ENCODE measurements at regions not wholly inside any gene's neighbourhood (a gene's known extent, or its start where the extent isn't known, plus 50 kb on each side); places are given as distances from the start of the nearest gene placed in this dataset.

- H3K27me3 ChIP-seq (replicated peaks; ENCODE audit: insufficient read depth, low read depth, low read length, poor library complexity) = no peaks in the 10 kb centered on the region
- peak; percentile 46 for DNase-seq (ENCODE audit: low spot score)
- H3K27ac ChIP-seq (ENCODE audit: low read depth, low read length, poor library complexity, severe bottlenecking) = no peak overlapping the region
- POLR2A ChIA-PET (ENCODE audit: low non-redundant PET) = no interaction called here
- H3K36me3 ChIP-seq (ENCODE audit: insufficient read depth, low read length, poor library complexity, severe bottlenecking) = no peaks in the 10 kb centered on the region
- BruUV-seq (replicated peaks) = no TSS peak
- intact Hi-C loops (cut with micrococcal nuclease; ENCODE audit: unreplicated experiment) = no loop called here
- no peak overlapping the region for H3K4me3 ChIP-seq (ENCODE audit: low read depth, low read length, poor library complexity, severe bottlenecking)
- no peaks in the 10 kb centered on the region for H3K4me1 ChIP-seq (ENCODE audit: insufficient read depth, low read length, poor library complexity, severe bottlenecking)
- TF ChIP-seq, protein P1, sequence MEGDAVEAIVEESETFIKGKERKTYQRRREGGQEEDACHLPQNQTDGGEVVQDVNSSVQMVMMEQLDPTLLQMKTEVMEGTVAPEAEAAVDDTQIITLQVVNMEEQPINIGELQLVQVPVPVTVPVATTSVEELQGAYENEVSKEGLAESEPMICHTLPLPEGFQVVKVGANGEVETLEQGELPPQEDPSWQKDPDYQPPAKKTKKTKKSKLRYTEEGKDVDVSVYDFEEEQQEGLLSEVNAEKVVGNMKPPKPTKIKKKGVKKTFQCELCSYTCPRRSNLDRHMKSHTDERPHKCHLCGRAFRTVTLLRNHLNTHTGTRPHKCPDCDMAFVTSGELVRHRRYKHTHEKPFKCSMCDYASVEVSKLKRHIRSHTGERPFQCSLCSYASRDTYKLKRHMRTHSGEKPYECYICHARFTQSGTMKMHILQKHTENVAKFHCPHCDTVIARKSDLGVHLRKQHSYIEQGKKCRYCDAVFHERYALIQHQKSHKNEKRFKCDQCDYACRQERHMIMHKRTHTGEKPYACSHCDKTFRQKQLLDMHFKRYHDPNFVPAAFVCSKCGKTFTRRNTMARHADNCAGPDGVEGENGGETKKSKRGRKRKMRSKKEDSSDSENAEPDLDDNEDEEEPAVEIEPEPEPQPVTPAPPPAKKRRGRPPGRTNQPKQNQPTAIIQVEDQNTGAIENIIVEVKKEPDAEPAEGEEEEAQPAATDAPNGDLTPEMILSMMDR (conservative IDR thresholded peaks at IDR 0.05; ENCODE audit: low read depth, low read length) = no peak
- CTCF ChIA-PET = no interaction called here
- no peaks in the 10 kb centered on the region for H3K9me3 ChIP-seq (ENCODE audit: low read depth, low read length, poor library complexity, severe bottlenecking)
Measured at GRCh38 chr5:111853748-111854147, 96.8 kb upstream of the NREP start.

DNA sequence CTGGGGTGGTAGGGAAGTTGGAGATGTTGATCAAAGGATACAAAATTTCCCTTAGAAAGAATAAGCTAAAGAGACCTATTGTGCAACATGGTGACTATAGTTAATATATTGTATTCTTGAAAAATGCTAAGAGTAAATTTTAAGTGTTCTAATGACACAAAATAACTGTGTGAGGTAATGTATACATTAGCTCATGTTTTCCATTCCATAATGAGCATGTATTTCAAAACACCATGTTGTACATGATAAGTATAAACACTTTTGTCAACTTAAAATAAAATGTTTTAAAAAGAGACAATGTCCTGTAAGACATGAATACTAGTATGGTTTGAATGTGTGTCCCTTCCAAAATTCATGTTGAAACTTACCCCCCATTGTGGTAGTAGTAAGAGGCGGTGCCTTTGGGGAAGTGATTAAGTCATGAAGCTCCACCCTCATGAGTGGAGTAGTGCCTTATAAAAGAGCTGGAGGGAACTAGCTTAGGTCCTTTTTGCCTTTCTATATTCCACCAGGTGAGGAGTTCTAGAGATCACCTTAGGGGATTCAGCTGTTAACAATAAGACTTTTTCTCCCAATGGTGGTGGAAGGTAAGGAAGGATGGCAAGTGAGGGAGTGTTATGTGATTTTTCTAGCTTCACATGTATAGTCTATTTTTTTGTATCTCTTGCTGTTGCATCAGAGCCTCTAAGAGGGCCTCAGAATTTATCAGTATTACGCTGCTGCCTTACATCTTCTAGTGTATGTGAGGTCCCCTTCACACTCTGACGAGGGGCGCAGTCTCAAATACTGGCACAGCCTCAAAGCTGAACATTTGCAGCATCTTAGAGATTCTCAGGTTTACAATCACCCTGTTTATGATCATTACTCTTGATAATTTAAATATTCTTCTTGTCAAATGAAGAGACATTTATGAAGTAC lies 94.9 kb upstream of the NREP start:
- no peaks in the 10 kb centered on the region for H3K4me1 ChIP-seq (ENCODE audit: insufficient read depth, low read length, poor library complexity, severe bottlenecking)
- CTCF ChIA-PET = no interaction called here
- H3K4me3 ChIP-seq (ENCODE audit: low read depth, low read length, poor library complexity, severe bottlenecking) = no peak overlapping the region
- no peak overlapping the region for H3K27ac ChIP-seq (ENCODE audit: low read depth, low read length, poor library complexity, severe bottlenecking)
- POLR2A ChIA-PET (ENCODE audit: low non-redundant PET) = no interaction called here
- DNase-seq (ENCODE audit: low spot score) = no peak
- intact Hi-C loops (cut with micrococcal nuclease; ENCODE audit: unreplicated experiment) = no loop called here
- BruUV-seq (replicated peaks) = no TSS peak
- H3K36me3 ChIP-seq (ENCODE audit: insufficient read depth, low read length, poor library complexity, severe bottlenecking) = no peaks in the 10 kb centered on the region
- no peaks in the 10 kb centered on the region for H3K9me3 ChIP-seq (ENCODE audit: low read depth, low read length, poor library complexity, severe bottlenecking)
- H3K27me3 ChIP-seq (replicated peaks; ENCODE audit: insufficient read depth, low read depth, low read length, poor library complexity) = no peaks in the 10 kb centered on the region
- TF ChIP-seq EZH2 (IDR thresholded peaks at IDR 0.05; ENCODE audit: borderline replicate concordance, low read depth, low read length, poor library complexity, severe bottlenecking) = no peak
- TF ChIP-seq, protein P1 (conservative IDR thresholded peaks at IDR 0.05; ENCODE audit: low read depth, low read length) = no peak

GRCh38 chr5:111848476-111848875 lies 91.5 kb upstream of the NREP start:
- Histone ChIP-seq H3K27ac (ENCODE audit: low read depth, low read length, poor library complexity, severe bottlenecking) (no peak overlapping the region), H3K4me1 (ENCODE audit: insufficient read depth, low read length, poor library complexity, severe bottlenecking) (no peaks in the 10 kb centered on the region), H3K4me3 (ENCODE audit: low read depth, low read length, poor library complexity, severe bottlenecking) (no peak overlapping the region), H3K36me3 (ENCODE audit: insufficient read depth, low read length, poor library complexity, severe bottlenecking) (no peaks in the 10 kb centered on the region), H3K27me3 (replicated peaks; ENCODE audit: insufficient read depth, low read depth, low read length, poor library complexity) (no peaks in the 10 kb centered on the region), H3K9me3 (ENCODE audit: low read depth, low read length, poor library complexity, severe bottlenecking) (no peaks in the 10 kb centered on the region)
- intact Hi-C loops (cut with micrococcal nuclease; ENCODE audit: unreplicated experiment) = no loop called here
- ChIA-PET CTCF (no interaction called here), POLR2A (ENCODE audit: low non-redundant PET) (no interaction called here)
- DNase-seq (ENCODE audit: low spot score) = no peak
- BruUV-seq (replicated peaks) = no TSS peak
- TF ChIP-seq, protein P1 (conservative IDR thresholded peaks at IDR 0.05; ENCODE audit: low read depth, low read length) = no peak
- TF ChIP-seq EZH2 (IDR thresholded peaks at IDR 0.05; ENCODE audit: borderline replicate concordance, low read depth, low read length, poor library complexity, severe bottlenecking) = no peak

Measured in A673 (cell line).